Left colon (tissue), 2 donors: ENCODE measurements at regions not wholly inside any gene's neighbourhood (a gene's known extent, or its start where the extent isn't known, plus 50 kb on each side); places are given as distances from the start of the nearest gene placed in this dataset.
"Not testable (repeated sequence)": the region's sequence is repeated elsewhere in the genome, so short reads cannot be mapped to it uniquely, and the experiment has no call there.

Experiments
- ATAC-seq: fragments of 200-7000 bp; cut with Tn5 transposase; one replicate; pipeline ENCODE4 v1.9.1; 2020; ENCODE audit warnings: mild to moderate bottlenecking, moderate library complexity
- DNase-seq, 2 donors: peaks; one replicate each; pipeline ENCODE4 v3.0.0-alpha.2; 2020
- intact Hi-C, 2 donors: fragments of 100-400 bp; cut with DNase I in 1 of 2; cut with micrococcal nuclease in 1 of 2; formaldehyde crosslinking; loops; one replicate each; pipeline versions ENCODE4 v1.11.2 to v1.14.0; 2022; cut with DNase I, micrococcal nuclease
- donor health status: DM: no; HTN: no; CAD: no.
- donor health status: DM: yes; HTN: yes; CAD: no.

- DNase-seq (no peak), ATAC-seq (no peak)
- intact Hi-C loops, result no loop called here
Observed at GRCh38 chr10:101280511-101280910, 51.2 kb upstream of the LBX1 start.

- ATAC-seq, DNase-seq, intact Hi-C loops: not testable (repeated sequence)
Observed at GRCh38 chr10:101280921-101281320, 51.7 kb upstream of the LBX1 start.

- DNase-seq (no peak), ATAC-seq (no peak)
- intact Hi-C loops, result no loop called here
Observed at GRCh38 chr10:101282947-101283346, 53.7 kb upstream of the LBX1 start.

GRCh38 chr10:101283762-101284100 lies 54.5 kb upstream of the LBX1 start:
- no peak for ATAC-seq
- intact Hi-C loops, result no loop called here
- no peak for DNase-seq

- intact Hi-C loops, result no loop called here
- no peak for DNase-seq
- no peak for ATAC-seq
Observed at GRCh38 chr10:101284101-101284743, 55.0 kb upstream of the LBX1 start.

GRCh38 chr10:101284744-101285463 lies 55.6 kb upstream of the LBX1 start:
- ATAC-seq (no peak), DNase-seq (no peak)
- intact Hi-C loops, result no loop called here

GRCh38 chr10:101285519-101286070 lies 56.3 kb upstream of the LBX1 start:
- no peak for ATAC-seq
- intact Hi-C loops, result no loop called here
- no peak for DNase-seq

GRCh38 chr10:101286248-101287046 lies 57.2 kb upstream of the LBX1 start:
- no peak for ATAC-seq
- no peak for DNase-seq
- intact Hi-C loops, result no loop called here

- intact Hi-C loops, result no loop called here
- no peak for DNase-seq
- ATAC-seq, result no peak
Observed at GRCh38 chr10:101287183-101287996, 58.1 kb upstream of the LBX1 start.

GRCh38 chr10:101287997-101288635 lies 58.9 kb upstream of the LBX1 start:
- intact Hi-C loops, result no loop called here
- DNase-seq (no peak), ATAC-seq (no peak)

- ATAC-seq (no peak), DNase-seq (no peak)
- intact Hi-C loops, result no loop called here
Observed at GRCh38 chr10:101289541-101289940, 60.3 kb upstream of the LBX1 start.

GRCh38 chr10:101290431-101290830 lies 61.2 kb upstream of the LBX1 start:
- ATAC-seq, result no peak
- intact Hi-C loops, result no loop called here
- DNase-seq, result no peak

- DNase-seq, result no peak
- no peak for ATAC-seq
- intact Hi-C loops, result no loop called here
Observed at GRCh38 chr10:101290881-101291280, 61.6 kb upstream of the LBX1 start.

- DNase-seq (peak in 1 of 2 donors; percentile 48), ATAC-seq (peak; percentile 59)
- intact Hi-C loops, result no loop called here
Observed at GRCh38 chr10:101291331-101292193, 62.3 kb upstream of the LBX1 start.

- DNase-seq, result no peak
- intact Hi-C loops, result no loop called here
- ATAC-seq, result peak; percentile 39
Observed at GRCh38 chr10:101292194-101293006, 61.6 kb upstream of the BTRC start.

GRCh38 chr10:101293007-101293723 lies 60.8 kb upstream of the BTRC start:
- ATAC-seq (no peak), DNase-seq (no peak)
- intact Hi-C loops, result no loop called here
